NT2/D1 (cell line): ENCODE measurements at regions not wholly inside any gene's neighbourhood (a gene's known extent, or its start where the extent isn't known, plus 50 kb on each side); places are given as distances from the start of the nearest gene placed in this dataset.

Source experiments
- SUZ12 ChIP-seq: IDR thresholded peaks from 2 replicates; pipeline ENCODE4 v1.6.1; 2011; ENCODE audit not compliant: insufficient read length, insufficient read depth; ENCODE audit errors: extremely low read depth
- YY1 ChIP-seq: IDR thresholded peaks from 2 replicates; pipeline ENCODE4 v1.6.1; 2011; ENCODE audit not compliant: insufficient read length, insufficient read depth
- ZNF274 ChIP-seq: IDR thresholded peaks from 2 replicates; pipeline ENCODE4 v1.6.1; 2011; ENCODE audit warnings: mild to moderate bottlenecking, low read depth, low read length

DNA sequence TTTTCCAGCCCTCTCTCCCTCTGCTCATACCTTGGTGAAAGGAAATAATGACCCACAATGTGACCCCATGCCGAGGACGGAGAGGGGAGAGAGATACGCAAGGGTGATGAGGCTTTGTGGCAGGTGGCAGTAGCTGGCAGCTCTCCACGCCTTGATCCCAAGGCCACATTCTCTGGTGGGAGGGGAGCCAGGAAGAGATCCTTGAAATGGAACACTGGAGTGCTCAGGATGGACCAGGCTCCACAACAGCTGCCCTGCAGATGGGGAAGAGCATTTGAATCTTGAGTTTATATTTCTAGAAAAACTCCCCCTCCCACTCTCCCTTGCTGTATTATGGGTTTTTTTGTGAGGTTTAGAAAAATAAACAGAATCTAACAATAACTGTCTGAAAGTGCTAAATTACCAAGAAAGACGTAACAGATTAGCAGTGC, 61.6 kb upstream of the CDON start:
- no peak for TF ChIP-seq ZNF274
- no peak for TF ChIP-seq YY1
- no peak for TF ChIP-seq SUZ12
